ENCODE measurements at regions not wholly inside any gene's neighbourhood (a gene's known extent, or its start where the extent isn't known, plus 50 kb on each side); places are given as distances from the start of the nearest gene placed in this dataset.

- TF ChIP-seq EZH2phosphoT487 (conservative IDR thresholded peaks at IDR 0.05; ENCODE audit: low read length) (no peak), CTCF (IDR thresholded peaks at IDR 0.05; ENCODE audit: insufficient read depth, low read length, poor library complexity, severe bottlenecking) (no peak)
These were observed 814.2 kb upstream of the PABPC4L start for GRCh38 chr4:135015771-135016170.

Measured in SU-DHL-6 (cell line).